ENCODE measurements at regions not wholly inside any gene's neighbourhood (a gene's known extent, or its start where the extent isn't known, plus 50 kb on each side); places are given as distances from the start of the nearest gene placed in this dataset.

GRCh38 chr3:96705895-96706294 is 108.5 kb upstream of the EPHA6 start:
- ChIA-PET CTCF (no interaction called here), POLR2A (no interaction called here)
- Histone ChIP-seq H3K4me3 (ENCODE audit: control insufficient read depth in 1 of 7, extremely low read depth in 1 of 7, insufficient read depth in 4 of 7, low read depth in 2 of 7, low read length in 6 of 7) (no peak overlapping the region), H3K27me3 (replicated peaks in 2 of 5; ENCODE audit: control insufficient read depth in 4 of 5, insufficient read depth in 5 of 5, low read length in 4 of 5) (no peaks in the 10 kb centered on the region), H3K36me3 (ENCODE audit: control insufficient read depth in 4 of 4, insufficient read depth in 4 of 4, low read length in 3 of 4) (no peaks in the 10 kb centered on the region), H3K4me1 (ENCODE audit: control extremely low read depth in 1 of 4, control insufficient read depth in 4 of 4, insufficient read depth in 4 of 4, low read length in 3 of 4) (no peaks in the 10 kb centered on the region), H3K9me3 (ENCODE audit: control extremely low read depth in 1 of 5, control insufficient read depth in 4 of 5, insufficient read depth in 2 of 5, low read depth in 1 of 5, low read length in 4 of 5) (no peaks in the 10 kb centered on the region), H3K27ac (ENCODE audit: insufficient read depth in 1 of 2, low read depth in 1 of 2, low read length in 2 of 2, poor library complexity in 1 of 2, severe bottlenecking in 2 of 2) (no peak overlapping the region)
- no CpG with 5 or more reads among the region's 2 CpGs for WGBS (ENCODE audit: insufficient coverage)
- no peak for DNase-seq

GRCh38 chr3:96706509-96706908 is 107.9 kb upstream of the EPHA6 start:
- no peak overlapping the region for H3K4me3 ChIP-seq (ENCODE audit: control insufficient read depth in 1 of 7, extremely low read depth in 1 of 7, insufficient read depth in 4 of 7, low read depth in 2 of 7, low read length in 6 of 7)
- H3K27ac ChIP-seq (ENCODE audit: insufficient read depth in 1 of 2, low read depth in 1 of 2, low read length in 2 of 2, poor library complexity in 1 of 2, severe bottlenecking in 2 of 2): no peak overlapping the region
- no peaks in the 10 kb centered on the region for H3K36me3 ChIP-seq (ENCODE audit: control insufficient read depth in 4 of 4, insufficient read depth in 4 of 4, low read length in 3 of 4)
- CTCF ChIA-PET: no interaction called here
- POLR2A ChIA-PET: no interaction called here
- no peak for DNase-seq
- no peaks in the 10 kb centered on the region for H3K9me3 ChIP-seq (ENCODE audit: control extremely low read depth in 1 of 5, control insufficient read depth in 4 of 5, insufficient read depth in 2 of 5, low read depth in 1 of 5, low read length in 4 of 5)
- no peaks in the 10 kb centered on the region for H3K4me1 ChIP-seq (ENCODE audit: control extremely low read depth in 1 of 4, control insufficient read depth in 4 of 4, insufficient read depth in 4 of 4, low read length in 3 of 4)
- H3K27me3 ChIP-seq (replicated peaks in 2 of 5; ENCODE audit: control insufficient read depth in 4 of 5, insufficient read depth in 5 of 5, low read length in 4 of 5): no peaks in the 10 kb centered on the region

GRCh38 chr3:96711816-96712215 is 102.6 kb upstream of the EPHA6 start:
- Histone ChIP-seq H3K27ac (ENCODE audit: insufficient read depth in 1 of 2, low read depth in 1 of 2, low read length in 2 of 2, poor library complexity in 1 of 2, severe bottlenecking in 2 of 2) (no peak overlapping the region), H3K27me3 (replicated peaks in 2 of 5; ENCODE audit: control insufficient read depth in 4 of 5, insufficient read depth in 5 of 5, low read length in 4 of 5) (no peaks in the 10 kb centered on the region), H3K4me3 (ENCODE audit: control insufficient read depth in 1 of 7, extremely low read depth in 1 of 7, insufficient read depth in 4 of 7, low read depth in 2 of 7, low read length in 6 of 7) (no peak overlapping the region), H3K9me3 (ENCODE audit: control extremely low read depth in 1 of 5, control insufficient read depth in 4 of 5, insufficient read depth in 2 of 5, low read depth in 1 of 5, low read length in 4 of 5) (no peaks in the 10 kb centered on the region), H3K36me3 (ENCODE audit: control insufficient read depth in 4 of 4, insufficient read depth in 4 of 4, low read length in 3 of 4) (no peaks in the 10 kb centered on the region), H3K4me1 (ENCODE audit: control extremely low read depth in 1 of 4, control insufficient read depth in 4 of 4, insufficient read depth in 4 of 4, low read length in 3 of 4) (no peaks in the 10 kb centered on the region)
- CTCF ChIA-PET: interaction anchor here (1.1 kb wide), 1 partner anchor 23 kb away, joined by 3 read pairs; no protein-coding TSS in a partner anchor
- DNase-seq: no peak
- WGBS (ENCODE audit: insufficient coverage): no CpG with 5 or more reads among the region's 2 CpGs
- POLR2A ChIA-PET: no interaction called here

GRCh38 chr3:96712792-96713191 is 101.6 kb upstream of the EPHA6 start:
- Histone ChIP-seq H3K9me3 (ENCODE audit: control extremely low read depth in 1 of 5, control insufficient read depth in 4 of 5, insufficient read depth in 2 of 5, low read depth in 1 of 5, low read length in 4 of 5) (no peaks in the 10 kb centered on the region), H3K27ac (ENCODE audit: insufficient read depth in 1 of 2, low read depth in 1 of 2, low read length in 2 of 2, poor library complexity in 1 of 2, severe bottlenecking in 2 of 2) (no peak overlapping the region), H3K4me1 (ENCODE audit: control extremely low read depth in 1 of 4, control insufficient read depth in 4 of 4, insufficient read depth in 4 of 4, low read length in 3 of 4) (no peaks in the 10 kb centered on the region), H3K36me3 (ENCODE audit: control insufficient read depth in 4 of 4, insufficient read depth in 4 of 4, low read length in 3 of 4) (no peaks in the 10 kb centered on the region), H3K4me3 (ENCODE audit: control insufficient read depth in 1 of 7, extremely low read depth in 1 of 7, insufficient read depth in 4 of 7, low read depth in 2 of 7, low read length in 6 of 7) (no peak overlapping the region), H3K27me3 (replicated peaks in 2 of 5; ENCODE audit: control insufficient read depth in 4 of 5, insufficient read depth in 5 of 5, low read length in 4 of 5) (no peaks in the 10 kb centered on the region)
- WGBS (ENCODE audit: insufficient coverage): no CpG with 5 or more reads among the region's 2 CpGs
- ChIA-PET POLR2A (no interaction called here), CTCF (no interaction called here)
- DNase-seq: no peak

- DNase-seq: no peak
- WGBS (ENCODE audit: insufficient coverage): no CpG with 5 or more reads among the region's 3 CpGs
- H3K9me3 ChIP-seq (ENCODE audit: control extremely low read depth in 1 of 5, control insufficient read depth in 4 of 5, insufficient read depth in 2 of 5, low read depth in 1 of 5, low read length in 4 of 5): no peaks in the 10 kb centered on the region
- H3K27ac ChIP-seq (ENCODE audit: insufficient read depth in 1 of 2, low read depth in 1 of 2, low read length in 2 of 2, poor library complexity in 1 of 2, severe bottlenecking in 2 of 2): no peak overlapping the region
- H3K4me1 ChIP-seq (ENCODE audit: control extremely low read depth in 1 of 4, control insufficient read depth in 4 of 4, insufficient read depth in 4 of 4, low read length in 3 of 4): no peaks in the 10 kb centered on the region
- H3K36me3 ChIP-seq (ENCODE audit: control insufficient read depth in 4 of 4, insufficient read depth in 4 of 4, low read length in 3 of 4): no peaks in the 10 kb centered on the region
- H3K4me3 ChIP-seq (ENCODE audit: control insufficient read depth in 1 of 7, extremely low read depth in 1 of 7, insufficient read depth in 4 of 7, low read depth in 2 of 7, low read length in 6 of 7): no peak overlapping the region
- ChIA-PET CTCF (no interaction called here), POLR2A (no interaction called here)
- no peaks in the 10 kb centered on the region for H3K27me3 ChIP-seq (replicated peaks in 2 of 5; ENCODE audit: control insufficient read depth in 4 of 5, insufficient read depth in 5 of 5, low read length in 4 of 5)
Measured at GRCh38 chr3:96719921-96720320, 94.5 kb upstream of the EPHA6 start.

- ChIA-PET CTCF (no interaction called here), POLR2A (no interaction called here)
Measured at GRCh38 chr3:96731031-96731430, 83.4 kb upstream of the EPHA6 start.

GRCh38 chr3:96734273-96735009 is 80.0 kb upstream of the EPHA6 start:
- CTCF ChIA-PET: no interaction called here

More at GRCh38 chr3:96731031-96731430, 83.4 kb upstream of the EPHA6 start:
- Histone ChIP-seq H3K9me3 (ENCODE audit: control extremely low read depth in 1 of 5, control insufficient read depth in 4 of 5, insufficient read depth in 2 of 5, low read depth in 1 of 5, low read length in 4 of 5) (no peaks in the 10 kb centered on the region), H3K36me3 (ENCODE audit: control insufficient read depth in 4 of 4, insufficient read depth in 4 of 4, low read length in 3 of 4) (no peaks in the 10 kb centered on the region), H3K27me3 (replicated peaks in 2 of 5; ENCODE audit: control insufficient read depth in 4 of 5, insufficient read depth in 5 of 5, low read length in 4 of 5) (no peaks in the 10 kb centered on the region), H3K27ac (ENCODE audit: insufficient read depth in 1 of 2, low read depth in 1 of 2, low read length in 2 of 2, poor library complexity in 1 of 2, severe bottlenecking in 2 of 2) (no peak overlapping the region), H3K4me3 (ENCODE audit: control insufficient read depth in 1 of 7, extremely low read depth in 1 of 7, insufficient read depth in 4 of 7, low read depth in 2 of 7, low read length in 6 of 7) (no peak overlapping the region), H3K4me1 (ENCODE audit: control extremely low read depth in 1 of 4, control insufficient read depth in 4 of 4, insufficient read depth in 4 of 4, low read length in 3 of 4) (no peaks in the 10 kb centered on the region)
- no peak for DNase-seq

More at GRCh38 chr3:96734273-96735009, 80.0 kb upstream of the EPHA6 start:
- H3K9me3 ChIP-seq (ENCODE audit: control extremely low read depth in 1 of 5, control insufficient read depth in 4 of 5, insufficient read depth in 2 of 5, low read depth in 1 of 5, low read length in 4 of 5): no peaks in the 10 kb centered on the region
- WGBS (ENCODE audit: insufficient coverage): no CpG with 5 or more reads among the region's 2 CpGs
- no peaks in the 10 kb centered on the region for H3K36me3 ChIP-seq (ENCODE audit: control insufficient read depth in 4 of 4, insufficient read depth in 4 of 4, low read length in 3 of 4)
- H3K4me3 ChIP-seq (ENCODE audit: control insufficient read depth in 1 of 7, extremely low read depth in 1 of 7, insufficient read depth in 4 of 7, low read depth in 2 of 7, low read length in 6 of 7): no peak overlapping the region
- no peak for DNase-seq
- no peaks in the 10 kb centered on the region for H3K4me1 ChIP-seq (ENCODE audit: control extremely low read depth in 1 of 4, control insufficient read depth in 4 of 4, insufficient read depth in 4 of 4, low read length in 3 of 4)
- POLR2A ChIA-PET: no interaction called here
- H3K27me3 ChIP-seq (replicated peaks in 2 of 5; ENCODE audit: control insufficient read depth in 4 of 5, insufficient read depth in 5 of 5, low read length in 4 of 5): no peaks in the 10 kb centered on the region
- no peak overlapping the region for H3K27ac ChIP-seq (ENCODE audit: insufficient read depth in 1 of 2, low read depth in 1 of 2, low read length in 2 of 2, poor library complexity in 1 of 2, severe bottlenecking in 2 of 2)

Measured in common myeloid progenitor, CD34-positive (primary cell).